NOMO-1 treated with dmso at 0.1 percent for 144 hours (cell line): ENCODE measurements at regions not wholly inside any gene's neighbourhood (a gene's known extent, or its start where the extent isn't known, plus 50 kb on each side); places are given as distances from the start of the nearest gene placed in this dataset.

ENCODE experiments used
- DNase-seq: peaks from one replicate; lab custom pipeline; 2025; ENCODE audit not compliant: unreplicated experiment; lab: John Stamatoyannopoulos, UW

- DNase-seq: no peak
Measured at GRCh38 chr2:19141234-19142004, 217.0 kb downstream of the OSR1 start.

- DNase-seq: no peak
Measured at GRCh38 chr2:19140463-19141208, 217.8 kb downstream of the OSR1 start.

- no peak for DNase-seq
Measured at GRCh38 chr2:19139386-19139785, 219.0 kb downstream of the OSR1 start.

GRCh38 chr2:19138264-19138825 is 220.1 kb downstream of the OSR1 start:
- DNase-seq: no peak

- DNase-seq: no peak
Measured at GRCh38 chr2:19137433-19137832, 221.0 kb downstream of the OSR1 start.

- DNase-seq: no peak
Measured at GRCh38 chr2:19132967-19133366, 225.5 kb downstream of the OSR1 start.

- no peak for DNase-seq
Measured at GRCh38 chr2:19131871-19132270, 226.6 kb downstream of the OSR1 start.

GRCh38 chr2:19128148-19128547 is 230.3 kb downstream of the OSR1 start:
- no peak for DNase-seq

- no peak for DNase-seq
Measured at GRCh38 chr2:19127616-19128015, 230.8 kb downstream of the OSR1 start.

GRCh38 chr2:19125901-19126680 is 232.3 kb downstream of the OSR1 start:
- DNase-seq: no peak

GRCh38 chr2:19124135-19124534 is 234.3 kb downstream of the OSR1 start:
- no peak for DNase-seq

GRCh38 chr2:19123556-19123955 is 234.9 kb downstream of the OSR1 start:
- no peak for DNase-seq

- DNase-seq: no peak
Measured at GRCh38 chr2:19122220-19122619, 236.2 kb downstream of the OSR1 start.

GRCh38 chr2:19120941-19121750 is 237.3 kb downstream of the OSR1 start:
- no peak for DNase-seq

- DNase-seq: no peak
Measured at GRCh38 chr2:19120181-19120580, 238.2 kb downstream of the OSR1 start.

- DNase-seq: no peak
Measured at GRCh38 chr2:19119326-19120001, 239.0 kb downstream of the OSR1 start.

GRCh38 chr2:19116918-19117317 is 241.5 kb downstream of the OSR1 start:
- DNase-seq: no peak

- no peak for DNase-seq
Measured at GRCh38 chr2:19114754-19115231, 243.6 kb downstream of the OSR1 start.

- DNase-seq: no peak
Measured at GRCh38 chr2:19114126-19114525, 244.3 kb downstream of the OSR1 start.

- no peak for DNase-seq
Measured at GRCh38 chr2:19111354-19111753, 247.1 kb downstream of the OSR1 start.
